ENCODE measurements at regions not wholly inside any gene's neighbourhood (a gene's known extent, or its start where the extent isn't known, plus 50 kb on each side); places are given as distances from the start of the nearest gene placed in this dataset.

GRCh38 chr3:80259736-80260135 lies 491.9 kb upstream of the ROBO1 start:
- WGBS, 2 donors = 70 to 77% methylated on average over 4 of the region's 4 CpGs
- intact Hi-C loops (cut with DNase I) = no loop called here

DNA sequence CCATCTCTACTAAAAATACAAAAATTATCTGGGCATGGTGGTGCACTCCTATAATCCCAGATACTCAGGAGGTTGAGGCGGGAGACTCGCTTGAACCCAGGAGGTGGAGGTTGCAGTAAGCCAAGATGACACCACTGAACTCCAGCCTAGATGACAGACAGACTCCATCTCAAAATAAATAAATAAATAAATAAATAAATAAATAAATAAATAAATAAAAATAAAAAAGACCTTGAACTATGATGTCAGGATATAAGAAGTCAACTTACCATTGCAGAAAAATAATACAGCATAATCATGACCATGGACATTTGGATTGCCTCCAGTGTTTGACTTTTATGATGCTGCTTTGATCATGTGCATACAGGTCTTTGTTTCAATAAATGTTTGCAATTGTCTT lies 484.3 kb upstream of the ROBO1 start:
- Histone ChIP-seq H3K4me1 (ENCODE audit: control insufficient read depth in 1 of 2, insufficient read depth in 2 of 2, low read length in 2 of 2) (no peaks in the 10 kb centered on the region), H3K9me3 (ENCODE audit: control insufficient read depth, low read length) (no peaks in the 10 kb centered on the region), H3K27ac (ENCODE audit: low read depth in 1 of 2, low read length in 2 of 2) (no peak overlapping the region), H3K36me3 (ENCODE audit: control insufficient read depth in 1 of 2, insufficient read depth in 2 of 2, low read length in 1 of 2) (no peaks in the 10 kb centered on the region), H3K4me3 (ENCODE audit: low read length in 2 of 2) (no peak overlapping the region), H3K27me3 (ENCODE audit: control insufficient read depth in 1 of 2, insufficient read depth in 2 of 2, low read length in 1 of 2) (no peaks in the 10 kb centered on the region)
- intact Hi-C loops (cut with DNase I) = no loop called here
- 95 to 98% methylated on average over 2 of the region's 2 CpGs for WGBS, 2 donors
- DNase-seq (no peak), ATAC-seq (ENCODE audit: low FRiP score) (no peak)

More at GRCh38 chr3:80259736-80260135, 491.9 kb upstream of the ROBO1 start:
- H3K9me3 ChIP-seq (ENCODE audit: control insufficient read depth, low read length) = no peaks in the 10 kb centered on the region
- no peaks in the 10 kb centered on the region for H3K36me3 ChIP-seq (ENCODE audit: control insufficient read depth in 1 of 2, insufficient read depth in 2 of 2, low read length in 1 of 2)
- H3K4me1 ChIP-seq (ENCODE audit: control insufficient read depth in 1 of 2, insufficient read depth in 2 of 2, low read length in 2 of 2) = no peaks in the 10 kb centered on the region
- DNase-seq = no peak
- H3K4me3 ChIP-seq (ENCODE audit: low read length in 2 of 2) = no peak overlapping the region
- no peaks in the 10 kb centered on the region for H3K27me3 ChIP-seq (ENCODE audit: control insufficient read depth in 1 of 2, insufficient read depth in 2 of 2, low read length in 1 of 2)
- no peak overlapping the region for H3K27ac ChIP-seq (ENCODE audit: low read depth in 1 of 2, low read length in 2 of 2)
- ATAC-seq (ENCODE audit: low FRiP score) = no peak

DNA sequence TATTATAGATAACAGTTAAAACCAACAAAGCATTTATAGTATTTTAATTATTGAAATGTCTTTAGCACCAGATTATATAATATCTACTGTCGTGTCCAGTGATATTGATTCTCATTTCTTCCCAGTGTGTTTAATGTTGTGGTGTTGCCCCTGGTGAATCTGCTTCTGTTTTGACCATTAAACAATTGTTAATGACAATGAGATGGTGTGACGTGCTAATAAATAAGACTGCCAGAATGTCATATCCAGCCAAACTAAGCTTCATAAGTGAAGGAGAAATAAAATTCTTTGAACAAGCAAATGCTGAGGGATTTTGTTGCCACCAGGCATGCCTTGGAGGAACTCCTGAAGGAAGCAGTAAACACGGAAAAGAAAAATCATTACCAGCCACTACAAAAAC lies 480.0 kb upstream of the ROBO1 start:
- Histone ChIP-seq H3K4me3 (ENCODE audit: low read length in 2 of 2) (no peak overlapping the region), H3K9me3 (ENCODE audit: control insufficient read depth, low read length) (no peaks in the 10 kb centered on the region), H3K27me3 (ENCODE audit: control insufficient read depth in 1 of 2, insufficient read depth in 2 of 2, low read length in 1 of 2) (no peaks in the 10 kb centered on the region), H3K4me1 (ENCODE audit: control insufficient read depth in 1 of 2, insufficient read depth in 2 of 2, low read length in 2 of 2) (no peaks in the 10 kb centered on the region), H3K36me3 (ENCODE audit: control insufficient read depth in 1 of 2, insufficient read depth in 2 of 2, low read length in 1 of 2) (no peaks in the 10 kb centered on the region), H3K27ac (ENCODE audit: low read depth in 1 of 2, low read length in 2 of 2) (no peak overlapping the region)
- DNase-seq (no peak), ATAC-seq (ENCODE audit: low FRiP score) (no peak)
- intact Hi-C loops (cut with DNase I) = no loop called here
- 83 to 87% methylated on average over 3 of the region's 3 CpGs for WGBS, 2 donors

DNA sequence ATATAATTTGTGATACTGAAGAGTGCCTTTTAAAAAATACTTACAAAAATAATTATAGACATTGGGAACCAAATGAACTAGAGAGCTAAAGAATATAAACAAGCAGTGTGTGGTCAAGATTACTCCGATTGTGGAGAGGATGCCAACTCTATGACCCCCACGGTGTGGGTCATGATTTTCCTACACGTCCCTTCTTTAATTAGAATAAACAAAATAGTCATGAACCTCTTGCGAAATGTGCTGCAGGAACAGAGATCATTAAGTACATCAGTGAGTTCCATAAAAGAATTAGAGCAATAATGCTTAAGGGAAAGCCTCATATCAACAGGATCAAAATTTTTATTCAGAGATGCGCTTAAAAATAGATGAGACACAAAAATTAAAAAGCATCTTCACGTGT lies 476.6 kb upstream of the ROBO1 start:
- H3K4me3 ChIP-seq (ENCODE audit: low read length in 2 of 2) = no peak overlapping the region
- no peaks in the 10 kb centered on the region for H3K27me3 ChIP-seq (ENCODE audit: control insufficient read depth in 1 of 2, insufficient read depth in 2 of 2, low read length in 1 of 2)
- DNase-seq (no peak), ATAC-seq (ENCODE audit: low FRiP score) (no peak)
- no peak overlapping the region for H3K27ac ChIP-seq (ENCODE audit: low read depth in 1 of 2, low read length in 2 of 2)
- H3K4me1 ChIP-seq (ENCODE audit: control insufficient read depth in 1 of 2, insufficient read depth in 2 of 2, low read length in 2 of 2) = no peaks in the 10 kb centered on the region
- no peaks in the 10 kb centered on the region for H3K9me3 ChIP-seq (ENCODE audit: control insufficient read depth, low read length)
- no peaks in the 10 kb centered on the region for H3K36me3 ChIP-seq (ENCODE audit: control insufficient read depth in 1 of 2, insufficient read depth in 2 of 2, low read length in 1 of 2)
- 30 to 33% methylated on average over 6 of the region's 6 CpGs for WGBS, 2 donors
- intact Hi-C loops (cut with DNase I) = no loop called here

DNA sequence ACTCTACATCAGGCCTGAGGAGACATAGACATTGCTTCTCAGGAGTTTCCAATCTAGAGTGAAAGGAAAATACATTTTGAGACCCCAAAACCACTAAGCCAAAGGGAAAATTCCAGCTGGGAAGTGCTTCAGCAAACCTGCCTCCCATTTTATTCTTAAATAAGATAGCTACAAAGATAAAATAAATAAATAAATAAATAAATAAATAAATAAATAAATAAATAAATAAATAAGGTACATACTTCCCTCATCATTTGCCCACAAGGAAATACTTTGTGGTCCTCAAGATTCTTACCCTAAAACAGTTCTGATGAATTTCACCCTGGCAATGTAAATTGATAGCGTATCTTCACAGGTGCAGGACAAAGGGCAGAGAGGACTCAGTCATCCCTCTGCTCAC lies 474.0 kb upstream of the ROBO1 start:
- intact Hi-C loops (cut with DNase I) = no loop called here
- DNase-seq (no peak), ATAC-seq (ENCODE audit: low FRiP score) (no peak)
- Histone ChIP-seq H3K9me3 (ENCODE audit: control insufficient read depth, low read length) (no peaks in the 10 kb centered on the region), H3K4me1 (ENCODE audit: control insufficient read depth in 1 of 2, insufficient read depth in 2 of 2, low read length in 2 of 2) (no peaks in the 10 kb centered on the region), H3K27ac (ENCODE audit: low read depth in 1 of 2, low read length in 2 of 2) (no peak overlapping the region), H3K27me3 (ENCODE audit: control insufficient read depth in 1 of 2, insufficient read depth in 2 of 2, low read length in 1 of 2) (no peaks in the 10 kb centered on the region), H3K36me3 (ENCODE audit: control insufficient read depth in 1 of 2, insufficient read depth in 2 of 2, low read length in 1 of 2) (no peaks in the 10 kb centered on the region), H3K4me3 (ENCODE audit: low read length in 2 of 2) (no peak overlapping the region)
- WGBS, 2 donors = 96 to 100% methylated on average over 1 of the region's 1 CpG

DNA sequence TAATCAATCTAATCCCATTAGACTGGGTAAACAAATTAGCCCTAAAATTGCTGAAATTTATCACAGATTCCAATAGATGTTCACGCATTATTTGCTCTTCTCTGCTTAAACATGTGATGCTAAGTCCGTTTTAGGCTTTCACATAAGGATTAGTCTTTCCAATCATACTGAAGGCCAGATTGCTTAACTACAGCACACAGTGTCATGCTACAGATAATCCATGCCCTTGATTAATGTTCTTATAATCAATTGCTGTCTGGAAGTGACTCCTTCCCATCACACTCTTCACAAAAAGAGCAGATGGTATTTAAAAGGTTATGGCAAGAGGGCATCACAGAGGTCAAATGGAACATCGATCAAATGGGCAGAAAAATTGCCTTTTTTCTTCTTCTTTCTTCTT lies 471.5 kb upstream of the ROBO1 start:
- H3K36me3 ChIP-seq (ENCODE audit: control insufficient read depth in 1 of 2, insufficient read depth in 2 of 2, low read length in 1 of 2) = no peaks in the 10 kb centered on the region
- no peaks in the 10 kb centered on the region for H3K27me3 ChIP-seq (ENCODE audit: control insufficient read depth in 1 of 2, insufficient read depth in 2 of 2, low read length in 1 of 2)
- no peaks in the 10 kb centered on the region for H3K4me1 ChIP-seq (ENCODE audit: control insufficient read depth in 1 of 2, insufficient read depth in 2 of 2, low read length in 2 of 2)
- no peak overlapping the region for H3K27ac ChIP-seq (ENCODE audit: low read depth in 1 of 2, low read length in 2 of 2)
- no peak for DNase-seq
- intact Hi-C loops (cut with DNase I) = no loop called here
- no peak for ATAC-seq (ENCODE audit: low FRiP score)
- no peak overlapping the region for H3K4me3 ChIP-seq (ENCODE audit: low read length in 2 of 2)
- 33 to 34% methylated on average over 3 of the region's 3 CpGs for WGBS, 2 donors
- no peaks in the 10 kb centered on the region for H3K9me3 ChIP-seq (ENCODE audit: control insufficient read depth, low read length)

GRCh38 chr3:80238606-80239005 lies 470.8 kb upstream of the ROBO1 start:
- 22 to 26% methylated on average over 1 of the region's 1 CpG for WGBS, 2 donors
- DNase-seq (no peak), ATAC-seq (ENCODE audit: low FRiP score) (no peak)
- Histone ChIP-seq H3K36me3 (ENCODE audit: control insufficient read depth in 1 of 2, insufficient read depth in 2 of 2, low read length in 1 of 2) (no peaks in the 10 kb centered on the region), H3K27ac (ENCODE audit: low read depth in 1 of 2, low read length in 2 of 2) (no peak overlapping the region), H3K4me3 (ENCODE audit: low read length in 2 of 2) (no peak overlapping the region), H3K9me3 (ENCODE audit: control insufficient read depth, low read length) (no peaks in the 10 kb centered on the region), H3K27me3 (ENCODE audit: control insufficient read depth in 1 of 2, insufficient read depth in 2 of 2, low read length in 1 of 2) (no peaks in the 10 kb centered on the region), H3K4me1 (ENCODE audit: control insufficient read depth in 1 of 2, insufficient read depth in 2 of 2, low read length in 2 of 2) (no peaks in the 10 kb centered on the region)
- intact Hi-C loops (cut with DNase I) = no loop called here

DNA sequence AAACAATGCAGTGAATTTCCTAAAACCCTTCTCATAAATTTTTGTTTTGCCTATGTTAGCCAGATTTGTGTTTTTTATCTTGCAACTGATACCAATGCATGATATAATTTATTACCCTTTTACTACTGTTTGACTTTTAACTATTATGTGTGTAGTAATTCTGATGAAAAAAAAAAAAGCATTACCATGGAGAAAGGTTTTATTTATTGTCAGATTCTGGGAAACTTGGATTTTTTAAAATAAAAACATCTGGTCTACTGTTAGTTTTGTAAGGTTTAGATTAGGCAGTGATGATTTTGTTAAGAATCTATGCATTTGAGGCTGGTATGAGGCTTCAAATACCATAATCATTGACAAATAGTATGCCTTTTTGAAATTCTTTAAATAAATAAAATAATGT lies 470.4 kb upstream of the ROBO1 start:
- H3K27me3 ChIP-seq (ENCODE audit: control insufficient read depth in 1 of 2, insufficient read depth in 2 of 2, low read length in 1 of 2) = no peaks in the 10 kb centered on the region
- H3K9me3 ChIP-seq (ENCODE audit: control insufficient read depth, low read length) = no peaks in the 10 kb centered on the region
- H3K27ac ChIP-seq (ENCODE audit: low read depth in 1 of 2, low read length in 2 of 2) = no peak overlapping the region
- H3K36me3 ChIP-seq (ENCODE audit: control insufficient read depth in 1 of 2, insufficient read depth in 2 of 2, low read length in 1 of 2) = no peaks in the 10 kb centered on the region
- DNase-seq = no peak
- no peaks in the 10 kb centered on the region for H3K4me1 ChIP-seq (ENCODE audit: control insufficient read depth in 1 of 2, insufficient read depth in 2 of 2, low read length in 2 of 2)
- intact Hi-C loops (cut with DNase I) = no loop called here
- H3K4me3 ChIP-seq (ENCODE audit: low read length in 2 of 2) = no peak overlapping the region
- no peak for ATAC-seq (ENCODE audit: low FRiP score)

DNA sequence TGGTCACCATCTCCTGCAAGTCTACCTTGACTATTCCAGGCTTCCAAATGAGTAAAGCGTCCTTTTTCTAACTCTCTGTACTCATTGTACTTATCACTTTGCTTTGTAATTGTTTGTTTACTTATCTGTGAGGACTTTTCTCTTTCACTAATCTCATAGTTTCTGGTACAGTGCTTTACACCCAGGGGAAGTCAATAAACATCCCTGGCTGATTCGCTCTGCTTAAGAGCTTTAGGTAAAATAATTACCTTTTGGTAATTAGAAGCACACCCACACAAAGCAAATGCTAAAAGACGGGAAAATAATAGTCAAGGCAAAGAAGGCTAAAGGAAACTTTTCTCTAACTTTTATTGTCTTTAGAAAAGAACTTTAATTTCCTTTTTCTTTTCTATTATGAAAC lies 466.9 kb upstream of the ROBO1 start:
- H3K27ac ChIP-seq (ENCODE audit: low read depth in 1 of 2, low read length in 2 of 2) = no peak overlapping the region
- no peaks in the 10 kb centered on the region for H3K9me3 ChIP-seq (ENCODE audit: control insufficient read depth, low read length)
- DNase-seq (no peak), ATAC-seq (ENCODE audit: low FRiP score) (no peak)
- no peak overlapping the region for H3K4me3 ChIP-seq (ENCODE audit: low read length in 2 of 2)
- no peaks in the 10 kb centered on the region for H3K27me3 ChIP-seq (ENCODE audit: control insufficient read depth in 1 of 2, insufficient read depth in 2 of 2, low read length in 1 of 2)
- H3K36me3 ChIP-seq (ENCODE audit: control insufficient read depth in 1 of 2, insufficient read depth in 2 of 2, low read length in 1 of 2) = no peaks in the 10 kb centered on the region
- H3K4me1 ChIP-seq (ENCODE audit: control insufficient read depth in 1 of 2, insufficient read depth in 2 of 2, low read length in 2 of 2) = no peaks in the 10 kb centered on the region
- WGBS, 2 donors = 84 to 89% methylated on average over 3 of the region's 3 CpGs
- intact Hi-C loops (cut with DNase I) = no loop called here

Measured in aorta (tissue), 5 donors.